ENCODE measurements at regions not wholly inside any gene's neighbourhood (a gene's known extent, or its start where the extent isn't known, plus 50 kb on each side); places are given as distances from the start of the nearest gene placed in this dataset.

- TF ChIP-seq, protein P1, sequence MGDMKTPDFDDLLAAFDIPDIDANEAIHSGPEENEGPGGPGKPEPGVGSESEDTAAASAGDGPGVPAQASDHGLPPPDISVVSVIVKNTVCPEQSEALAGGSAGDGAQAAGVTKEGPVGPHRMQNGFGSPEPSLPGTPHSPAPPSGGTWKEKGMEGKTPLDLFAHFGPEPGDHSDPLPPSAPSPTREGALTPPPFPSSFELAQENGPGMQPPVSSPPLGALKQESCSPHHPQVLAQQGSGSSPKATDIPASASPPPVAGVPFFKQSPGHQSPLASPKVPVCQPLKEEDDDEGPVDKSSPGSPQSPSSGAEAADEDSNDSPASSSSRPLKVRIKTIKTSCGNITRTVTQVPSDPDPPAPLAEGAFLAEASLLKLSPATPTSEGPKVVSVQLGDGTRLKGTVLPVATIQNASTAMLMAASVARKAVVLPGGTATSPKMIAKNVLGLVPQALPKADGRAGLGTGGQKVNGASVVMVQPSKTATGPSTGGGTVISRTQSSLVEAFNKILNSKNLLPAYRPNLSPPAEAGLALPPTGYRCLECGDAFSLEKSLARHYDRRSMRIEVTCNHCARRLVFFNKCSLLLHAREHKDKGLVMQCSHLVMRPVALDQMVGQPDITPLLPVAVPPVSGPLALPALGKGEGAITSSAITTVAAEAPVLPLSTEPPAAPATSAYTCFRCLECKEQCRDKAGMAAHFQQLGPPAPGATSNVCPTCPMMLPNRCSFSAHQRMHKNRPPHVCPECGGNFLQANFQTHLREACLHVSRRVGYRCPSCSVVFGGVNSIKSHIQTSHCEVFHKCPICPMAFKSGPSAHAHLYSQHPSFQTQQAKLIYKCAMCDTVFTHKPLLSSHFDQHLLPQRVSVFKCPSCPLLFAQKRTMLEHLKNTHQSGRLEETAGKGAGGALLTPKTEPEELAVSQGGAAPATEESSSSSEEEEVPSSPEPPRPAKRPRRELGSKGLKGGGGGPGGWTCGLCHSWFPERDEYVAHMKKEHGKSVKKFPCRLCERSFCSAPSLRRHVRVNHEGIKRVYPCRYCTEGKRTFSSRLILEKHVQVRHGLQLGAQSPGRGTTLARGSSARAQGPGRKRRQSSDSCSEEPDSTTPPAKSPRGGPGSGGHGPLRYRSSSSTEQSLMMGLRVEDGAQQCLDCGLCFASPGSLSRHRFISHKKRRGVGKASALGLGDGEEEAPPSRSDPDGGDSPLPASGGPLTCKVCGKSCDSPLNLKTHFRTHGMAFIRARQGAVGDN (IDR thresholded peaks at IDR 0.05): no peak
- TF ChIP-seq CHD4 (IDR thresholded peaks at IDR 0.05): no peak
- no peak for TF ChIP-seq HDAC6 (IDR thresholded peaks at IDR 0.05; ENCODE audit: unreplicated experiment)
- no peak for TF ChIP-seq EZH2 (IDR thresholded peaks at IDR 0.05; ENCODE audit: borderline replicate concordance, control insufficient read depth, low read depth, low read length)
- TF ChIP-seq NR2F1 (conservative IDR thresholded peaks at IDR 0.05): no peak
- TF ChIP-seq, protein P2, sequence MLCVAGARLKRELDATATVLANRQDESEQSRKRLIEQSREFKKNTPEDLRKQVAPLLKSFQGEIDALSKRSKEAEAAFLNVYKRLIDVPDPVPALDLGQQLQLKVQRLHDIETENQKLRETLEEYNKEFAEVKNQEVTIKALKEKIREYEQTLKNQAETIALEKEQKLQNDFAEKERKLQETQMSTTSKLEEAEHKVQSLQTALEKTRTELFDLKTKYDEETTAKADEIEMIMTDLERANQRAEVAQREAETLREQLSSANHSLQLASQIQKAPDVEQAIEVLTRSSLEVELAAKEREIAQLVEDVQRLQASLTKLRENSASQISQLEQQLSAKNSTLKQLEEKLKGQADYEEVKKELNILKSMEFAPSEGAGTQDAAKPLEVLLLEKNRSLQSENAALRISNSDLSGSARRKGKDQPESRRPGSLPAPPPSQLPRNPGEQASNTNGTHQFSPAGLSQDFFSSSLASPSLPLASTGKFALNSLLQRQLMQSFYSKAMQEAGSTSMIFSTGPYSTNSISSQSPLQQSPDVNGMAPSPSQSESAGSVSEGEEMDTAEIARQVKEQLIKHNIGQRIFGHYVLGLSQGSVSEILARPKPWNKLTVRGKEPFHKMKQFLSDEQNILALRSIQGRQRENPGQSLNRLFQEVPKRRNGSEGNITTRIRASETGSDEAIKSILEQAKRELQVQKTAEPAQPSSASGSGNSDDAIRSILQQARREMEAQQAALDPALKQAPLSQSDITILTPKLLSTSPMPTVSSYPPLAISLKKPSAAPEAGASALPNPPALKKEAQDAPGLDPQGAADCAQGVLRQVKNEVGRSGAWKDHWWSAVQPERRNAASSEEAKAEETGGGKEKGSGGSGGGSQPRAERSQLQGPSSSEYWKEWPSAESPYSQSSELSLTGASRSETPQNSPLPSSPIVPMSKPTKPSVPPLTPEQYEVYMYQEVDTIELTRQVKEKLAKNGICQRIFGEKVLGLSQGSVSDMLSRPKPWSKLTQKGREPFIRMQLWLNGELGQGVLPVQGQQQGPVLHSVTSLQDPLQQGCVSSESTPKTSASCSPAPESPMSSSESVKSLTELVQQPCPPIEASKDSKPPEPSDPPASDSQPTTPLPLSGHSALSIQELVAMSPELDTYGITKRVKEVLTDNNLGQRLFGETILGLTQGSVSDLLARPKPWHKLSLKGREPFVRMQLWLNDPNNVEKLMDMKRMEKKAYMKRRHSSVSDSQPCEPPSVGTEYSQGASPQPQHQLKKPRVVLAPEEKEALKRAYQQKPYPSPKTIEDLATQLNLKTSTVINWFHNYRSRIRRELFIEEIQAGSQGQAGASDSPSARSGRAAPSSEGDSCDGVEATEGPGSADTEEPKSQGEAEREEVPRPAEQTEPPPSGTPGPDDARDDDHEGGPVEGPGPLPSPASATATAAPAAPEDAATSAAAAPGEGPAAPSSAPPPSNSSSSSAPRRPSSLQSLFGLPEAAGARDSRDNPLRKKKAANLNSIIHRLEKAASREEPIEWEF (IDR thresholded peaks at IDR 0.05; ENCODE audit: insufficient replicate concordance, low read depth, low read length): no peak
- TF ChIP-seq SIX5 (IDR thresholded peaks at IDR 0.05; ENCODE audit: low read depth, low read length, severe bottlenecking): no peak
- TF ChIP-seq ZZZ3 (IDR thresholded peaks at IDR 0.05; ENCODE audit: control insufficient read depth, insufficient read length, low read depth): no peak
These were observed 1151.9 kb upstream of the GOT2 start (continued) for GRCh38 chr16:59886021-59886420.
